Nephron (organoid): ENCODE measurements at regions not wholly inside any gene's neighbourhood (a gene's known extent, or its start where the extent isn't known, plus 50 kb on each side); places are given as distances from the start of the nearest gene placed in this dataset.
A peak's percentile ranks its signal among the peaks of the same experiment; 100 is the strongest.

Source experiments
- H3K27ac Mint-ChIP-seq, 3 experiments: 2 replicates each; pipeline ENCODE4 v1.8.0; 2020; ENCODE audit warnings: mixed read lengths in 3 of 3, mild to moderate bottlenecking in 2 of 3, moderate library complexity in 1 of 3
- H3K27me3 Mint-ChIP-seq: 2 replicates; pipeline ENCODE4 v1.8.0; 2021; ENCODE audit warnings: low read depth, mild to moderate bottlenecking, moderate library complexity, mixed read lengths
- H3K36me3 Mint-ChIP-seq: 2 replicates; pipeline ENCODE4 v1.8.0; 2020; ENCODE audit warnings: low read depth, mixed read lengths
- H3K4me1 Mint-ChIP-seq: 2 replicates; pipeline ENCODE4 v1.8.0; 2020; ENCODE audit warnings: mixed read lengths
- H3K4me3 Mint-ChIP-seq, 3 experiments: 2 replicates each; pipeline ENCODE4 v1.8.0; 2020; ENCODE audit warnings: mild to moderate bottlenecking in 3 of 3, mixed read lengths in 3 of 3, moderate library complexity in 2 of 3
- H3K9me3 Mint-ChIP-seq: 2 replicates; pipeline ENCODE4 v1.8.0; 2020; ENCODE audit warnings: mixed read lengths
- TF ChIP-seq, protein P1 (sequence below), 3 experiments: fragments of 200-600 bp; sonication (generic); IDR thresholded peaks; one replicate each; pipeline ENCODE4 v1.5.0; 2021; ENCODE audit warnings: antibody characterized with exemption in 3 of 3; ENCODE audit not compliant: unreplicated experiment in 3 of 3

DNA sequence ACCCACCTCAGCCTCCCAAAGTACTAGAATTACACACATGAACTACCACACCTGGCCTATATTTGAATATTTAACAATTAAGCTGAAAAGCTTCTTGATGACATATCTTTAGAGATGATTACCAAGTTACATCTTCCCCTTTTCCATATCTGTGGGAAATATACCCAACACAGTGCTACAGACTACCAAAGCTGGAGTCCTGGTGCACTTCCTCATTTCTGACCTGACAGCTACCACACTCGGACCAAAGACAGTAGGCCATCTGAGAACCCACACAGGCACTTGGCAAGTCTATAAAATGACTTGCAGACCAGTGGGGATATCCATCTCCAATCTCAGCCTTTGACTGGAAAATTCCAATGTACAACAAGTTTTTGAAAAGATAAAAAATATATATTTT, 270.4 kb upstream of the KLF14 start:
- no peak overlapping the region for H3K4me3 Mint-ChIP-seq
- peaks cover 15% of the 10 kb centered on the region for H3K4me1 Mint-ChIP-seq
- no peaks in the 10 kb centered on the region for H3K36me3 Mint-ChIP-seq
- H3K9me3 Mint-ChIP-seq, result no peaks in the 10 kb centered on the region
- no peak overlapping the region for H3K27ac Mint-ChIP-seq
- TF ChIP-seq, protein P1, sequence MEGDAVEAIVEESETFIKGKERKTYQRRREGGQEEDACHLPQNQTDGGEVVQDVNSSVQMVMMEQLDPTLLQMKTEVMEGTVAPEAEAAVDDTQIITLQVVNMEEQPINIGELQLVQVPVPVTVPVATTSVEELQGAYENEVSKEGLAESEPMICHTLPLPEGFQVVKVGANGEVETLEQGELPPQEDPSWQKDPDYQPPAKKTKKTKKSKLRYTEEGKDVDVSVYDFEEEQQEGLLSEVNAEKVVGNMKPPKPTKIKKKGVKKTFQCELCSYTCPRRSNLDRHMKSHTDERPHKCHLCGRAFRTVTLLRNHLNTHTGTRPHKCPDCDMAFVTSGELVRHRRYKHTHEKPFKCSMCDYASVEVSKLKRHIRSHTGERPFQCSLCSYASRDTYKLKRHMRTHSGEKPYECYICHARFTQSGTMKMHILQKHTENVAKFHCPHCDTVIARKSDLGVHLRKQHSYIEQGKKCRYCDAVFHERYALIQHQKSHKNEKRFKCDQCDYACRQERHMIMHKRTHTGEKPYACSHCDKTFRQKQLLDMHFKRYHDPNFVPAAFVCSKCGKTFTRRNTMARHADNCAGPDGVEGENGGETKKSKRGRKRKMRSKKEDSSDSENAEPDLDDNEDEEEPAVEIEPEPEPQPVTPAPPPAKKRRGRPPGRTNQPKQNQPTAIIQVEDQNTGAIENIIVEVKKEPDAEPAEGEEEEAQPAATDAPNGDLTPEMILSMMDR (IDR thresholded peaks at IDR 0.05; ENCODE audit: unreplicated experiment in 3 of 3), result no peak
- no peaks in the 10 kb centered on the region for H3K27me3 Mint-ChIP-seq

DNA sequence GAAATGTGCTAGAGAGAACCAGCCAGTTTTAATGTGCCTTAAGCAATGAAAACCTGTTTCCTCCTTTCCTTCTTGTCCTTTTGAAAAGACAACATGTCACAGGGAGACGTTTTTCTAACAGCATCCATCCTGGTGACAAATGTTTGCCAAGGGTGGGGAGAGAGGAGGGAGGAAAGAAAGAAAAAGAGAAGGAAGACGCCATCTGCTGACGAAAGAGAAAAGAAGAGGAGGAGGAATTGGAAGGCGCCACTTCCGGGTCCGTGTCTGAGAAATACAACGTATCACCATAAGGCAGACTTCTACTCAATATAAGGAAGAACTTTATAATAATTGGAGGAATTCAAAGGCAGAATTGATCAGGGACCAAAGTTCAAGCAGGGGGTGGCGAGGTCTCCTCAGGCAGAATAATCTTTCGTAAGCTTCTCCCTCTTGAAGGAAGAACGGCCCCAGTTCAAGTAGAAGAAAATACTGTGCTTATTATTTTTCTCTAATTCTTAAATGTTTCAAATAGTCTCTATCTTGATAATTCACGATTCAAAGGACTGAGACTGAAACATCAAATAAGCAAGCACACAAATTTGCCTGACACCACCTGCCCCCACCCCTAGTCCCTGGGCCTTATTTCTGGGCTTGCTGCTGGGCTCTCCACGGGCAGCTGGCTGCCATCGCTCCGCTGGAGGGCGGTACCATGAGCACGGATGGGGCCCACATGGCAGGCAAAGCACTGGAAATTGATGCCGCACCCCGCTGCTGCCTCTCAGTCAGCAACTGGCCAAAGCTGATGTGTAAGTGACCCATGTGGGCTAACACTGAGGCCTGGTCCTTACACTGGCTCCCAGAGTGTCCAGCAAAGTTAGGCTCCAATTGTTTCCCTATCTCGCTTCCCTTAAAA, 273.7 kb upstream of the KLF14 start:
- Mint-ChIP-seq H3K4me1 (peaks cover 21% of the 10 kb centered on the region), H3K9me3 (no peaks in the 10 kb centered on the region), H3K4me3 (peak overlapping the region in 1 of 3 experiments; percentile 0), H3K27me3 (no peaks in the 10 kb centered on the region), H3K27ac (peak overlapping the region; percentile 30 to 74 (median 37)), H3K36me3 (no peaks in the 10 kb centered on the region)
- TF ChIP-seq, protein P1 (IDR thresholded peaks at IDR 0.05; ENCODE audit: unreplicated experiment in 3 of 3), result peak; percentile 50 to 66 (median 58)

DNA sequence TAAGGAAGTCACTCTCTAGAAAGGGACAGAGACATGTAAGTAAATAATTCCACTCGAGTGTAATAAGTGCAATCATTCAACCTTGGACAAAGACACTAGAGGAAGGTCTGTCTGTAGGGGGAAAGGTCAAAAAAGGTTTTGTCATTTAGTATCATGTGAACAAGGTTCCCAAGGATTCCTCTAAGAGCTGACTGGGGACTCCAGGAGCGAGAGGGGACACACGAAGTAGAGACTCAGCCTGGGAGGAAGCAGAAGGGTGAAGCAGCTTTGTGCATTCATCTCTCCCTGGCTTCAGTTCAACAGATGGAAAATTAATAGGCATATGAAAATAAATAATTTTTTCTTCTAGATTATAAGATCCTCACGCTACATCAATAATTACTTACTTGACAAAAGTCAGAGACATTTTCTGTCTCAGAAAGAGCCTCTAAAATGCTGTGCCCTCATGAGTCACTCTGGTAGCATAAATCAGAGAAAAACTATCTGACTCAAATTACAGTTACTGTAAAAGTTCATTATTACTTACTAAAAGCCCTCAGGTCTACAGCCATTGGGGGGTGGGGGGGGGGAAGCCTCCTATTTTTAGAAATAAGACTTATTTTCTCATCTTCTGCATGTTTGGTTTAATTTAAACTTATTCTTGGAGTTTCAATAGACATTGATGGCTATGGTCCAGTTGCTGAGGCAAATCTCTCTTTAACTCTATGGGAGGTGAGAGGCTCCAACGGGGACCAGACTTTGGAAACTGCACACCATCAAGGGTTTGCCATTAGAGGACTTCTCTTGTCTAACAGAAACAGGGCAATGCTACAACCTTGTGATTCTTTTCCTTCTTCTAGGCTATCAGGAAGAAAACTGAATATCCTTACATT, 275.1 kb upstream of the KLF14 start:
- Mint-ChIP-seq H3K9me3 (no peaks in the 10 kb centered on the region), H3K36me3 (no peaks in the 10 kb centered on the region), H3K4me3 (no peak overlapping the region), H3K4me1 (peaks cover 21% of the 10 kb centered on the region), H3K27me3 (no peaks in the 10 kb centered on the region), H3K27ac (peak overlapping the region; percentile 24 to 71 (median 40))
- TF ChIP-seq, protein P1 (IDR thresholded peaks at IDR 0.05; ENCODE audit: unreplicated experiment in 3 of 3), result no peak

DNA sequence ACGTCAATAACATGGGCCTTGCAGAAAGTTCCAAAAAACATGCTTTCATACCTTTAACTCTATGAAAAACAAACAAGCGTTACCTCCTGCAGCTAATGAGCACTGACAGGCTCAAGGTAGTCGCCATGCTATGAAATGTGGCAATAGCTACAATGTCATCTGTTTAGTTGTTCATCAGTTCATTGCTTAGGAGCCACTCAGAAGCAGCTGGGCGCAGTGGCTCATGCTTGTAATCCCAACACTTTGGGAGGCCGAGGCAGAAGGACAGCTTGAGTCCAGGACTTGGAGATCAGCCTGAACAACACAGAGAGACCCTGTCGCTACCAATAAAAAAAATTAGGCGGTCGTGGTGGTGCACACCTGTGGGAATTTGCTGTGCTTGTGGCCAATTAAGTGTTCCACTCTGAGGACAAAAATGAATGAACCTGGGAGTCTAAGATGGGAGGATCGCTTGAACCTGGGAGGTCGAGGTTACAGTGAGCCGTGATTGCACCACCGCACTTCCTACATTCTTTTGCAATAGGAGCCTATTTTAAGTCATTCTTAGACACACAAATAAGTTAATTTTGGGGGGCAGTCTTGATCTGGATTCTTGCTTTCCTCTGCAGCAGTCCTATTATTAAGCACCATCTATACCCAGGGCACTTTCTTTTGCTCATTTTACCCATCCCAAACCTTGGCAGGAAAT, 276.2 kb upstream of the KLF14 start:
- no peaks in the 10 kb centered on the region for H3K36me3 Mint-ChIP-seq
- TF ChIP-seq, protein P1 (IDR thresholded peaks at IDR 0.05; ENCODE audit: unreplicated experiment in 3 of 3), result no peak

DNA sequence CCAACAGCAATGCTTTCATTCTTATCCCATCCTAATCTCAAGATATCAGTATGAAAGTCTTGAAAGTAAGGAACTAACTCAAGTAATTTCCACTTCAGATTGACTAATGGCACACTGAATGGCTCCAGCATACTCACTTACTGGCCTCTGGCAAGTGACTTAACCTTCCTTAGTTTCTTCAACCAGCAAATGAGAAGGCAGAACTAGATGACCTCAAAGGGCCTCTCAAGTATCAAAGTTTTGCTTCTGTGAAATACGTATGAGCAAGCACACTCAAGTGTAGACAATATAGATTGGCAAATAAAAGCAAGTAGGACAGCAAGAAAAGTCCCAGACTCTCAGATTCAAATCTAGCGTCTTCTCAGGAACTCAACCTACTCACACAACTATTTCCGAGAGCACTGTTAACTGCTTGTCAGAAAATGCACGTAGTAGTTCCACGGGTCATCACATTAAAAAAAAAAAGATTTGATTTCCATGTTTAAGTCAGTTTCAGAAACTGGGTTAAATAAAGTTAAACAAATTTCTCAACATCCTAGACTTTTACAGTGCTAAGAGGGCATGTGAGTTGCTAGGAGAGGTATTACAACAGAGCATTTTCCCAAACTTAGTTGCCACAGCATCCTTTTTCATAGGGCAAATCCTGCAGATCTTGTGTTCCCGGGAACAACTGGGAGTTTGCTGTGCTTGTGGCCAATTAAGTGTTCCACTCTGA, 276.9 kb upstream of the KLF14 start:
- H3K27ac Mint-ChIP-seq, result no peak overlapping the region
- H3K4me1 Mint-ChIP-seq, result peaks cover 21% of the 10 kb centered on the region
- no peaks in the 10 kb centered on the region for H3K9me3 Mint-ChIP-seq
- TF ChIP-seq, protein P1 (IDR thresholded peaks at IDR 0.05; ENCODE audit: unreplicated experiment in 3 of 3), result no peak
- no peak overlapping the region for H3K4me3 Mint-ChIP-seq
- H3K27me3 Mint-ChIP-seq, result no peaks in the 10 kb centered on the region
- H3K36me3 Mint-ChIP-seq, result no peaks in the 10 kb centered on the region

More for the DNA sequence above, 276.2 kb upstream of the KLF14 start:
- H3K4me3 Mint-ChIP-seq, result no peak overlapping the region
- H3K9me3 Mint-ChIP-seq, result no peaks in the 10 kb centered on the region
- H3K27me3 Mint-ChIP-seq, result no peaks in the 10 kb centered on the region
- no peak overlapping the region for H3K27ac Mint-ChIP-seq
- H3K4me1 Mint-ChIP-seq, result peaks cover 21% of the 10 kb centered on the region
